ENCODE measurements at regions not wholly inside any gene's neighbourhood (a gene's known extent, or its start where the extent isn't known, plus 50 kb on each side); places are given as distances from the start of the nearest gene placed in this dataset.

GRCh38 chr10:35995485-35995884 is 353.4 kb upstream of the FZD8 start:
- FAIRE-seq, result no peak
- CTCF ChIA-PET (ENCODE audit: partially characterized antibody), result no interaction called here
- POLR2A ChIA-PET (ENCODE audit: partially characterized antibody), result no interaction called here

More at GRCh38 chr10:35995485-35995884, 353.4 kb upstream of the FZD8 start:
- Histone ChIP-seq H3K56ac (replicated peaks; ENCODE audit: insufficient read length, low read depth, low read length) (no peak overlapping the region), H3K79me2 (ENCODE audit: control insufficient read depth in 1 of 2, insufficient read depth in 2 of 2, low read length in 2 of 2) (no peaks in the 10 kb centered on the region), H3K36me3 (ENCODE audit: control insufficient read depth in 2 of 4, insufficient read depth in 4 of 4, low read length in 3 of 4) (no peaks in the 10 kb centered on the region), H3K27me3 (replicated peaks in 1 of 4; ENCODE audit: control insufficient read depth in 3 of 4, extremely low read depth in 1 of 4, insufficient read depth in 3 of 4, low read length in 3 of 4) (no peaks in the 10 kb centered on the region), H4K20me1 (replicated peaks in 1 of 2; ENCODE audit: control insufficient read depth in 1 of 2, insufficient read depth in 2 of 2, low read length in 2 of 2) (no peaks in the 10 kb centered on the region), H4K5ac (ENCODE audit: insufficient read length, low read depth, low read length) (no peak overlapping the region), H3K79me1 (ENCODE audit: low read depth, low read length) (no peaks in the 10 kb centered on the region), H2BK20ac (ENCODE audit: low read length) (no peak overlapping the region), H3K9me3 (ENCODE audit: insufficient read depth in 2 of 2, low read depth in 1 of 2, low read length in 1 of 2) (no peaks in the 10 kb centered on the region), H3K4ac (replicated peaks; ENCODE audit: insufficient read length, low read depth, low read length) (no peak overlapping the region), H2BK12ac (ENCODE audit: low read depth, low read length) (no peak overlapping the region), H2BK15ac (ENCODE audit: low read length) (no peak overlapping the region), H3K23ac (ENCODE audit: insufficient read length) (no peak overlapping the region), H3K9ac (replicated peaks in 1 of 4; ENCODE audit: extremely low read depth in 1 of 4, low read depth in 3 of 4, low read length in 3 of 4) (no peak overlapping the region), H3K4me1 (replicated peaks in 1 of 4; ENCODE audit: control insufficient read depth in 3 of 4, insufficient read depth in 4 of 4, low read length in 3 of 4) (peaks cover 0 to 5% (median 1%) of the 10 kb centered on the region in 4 experiments; a peak in 3 of 7 replicates), H4K8ac (ENCODE audit: extremely low read depth, insufficient read depth, low read length) (no peak overlapping the region), H3K4me3 (ENCODE audit: extremely low read depth in 1 of 4, insufficient read depth in 2 of 4, low read depth in 3 of 4, low read length in 4 of 4) (no peak overlapping the region), H4K91ac (replicated peaks; ENCODE audit: insufficient read length, low read length) (no peak overlapping the region), H3K4me2 (ENCODE audit: insufficient read depth in 1 of 2, low read depth in 2 of 2, low read length in 2 of 2) (no peak overlapping the region), H2BK5ac (ENCODE audit: low read depth, low read length) (no peak overlapping the region), H3K18ac (ENCODE audit: extremely low read depth, low read length) (no peak overlapping the region), H2AFZ (ENCODE audit: low read length) (no peak overlapping the region), H3K27ac (ENCODE audit: low read depth, low read length) (no peak overlapping the region), H2BK120ac (replicated peaks; ENCODE audit: low read depth, low read length) (no peak overlapping the region), H3K23me2 (ENCODE audit: low read depth, low read length) (no peaks in the 10 kb centered on the region), H2AK5ac (ENCODE audit: low read depth, low read length) (no peak overlapping the region), H3K14ac (ENCODE audit: insufficient read length) (no peak overlapping the region)
- no peak for DNase-seq (ENCODE audit: low read depth in 1 of 2, low spot score in 2 of 2)
- TF ChIP-seq RXRA (IDR thresholded peaks at IDR 0.05; ENCODE audit: insufficient read depth, low read depth, low read length), result no peak
- peak; percentile 75; the same call in 1 of the 2 replicates for TF ChIP-seq POU5F1 (IDR thresholded peaks at IDR 0.05; ENCODE audit: low read depth, low read length)
- WGBS, 2 experiments (ENCODE audit: extremely low coverage in 1 of 2, insufficient coverage in 1 of 2, insufficient read length in 1 of 2, insufficient replicate concordance in 2 of 2, low coverage in 1 of 2, low lambda C conversion rate in 2 of 2, missing lambda C conversion rate in 1 of 2), result 82% methylated on average over 4 of the region's 4 CpGs; no CpG with 5 or more reads in 1 of the 2 experiments
